Renal cortical epithelial cell (primary cell): ENCODE measurements at regions not wholly inside any gene's neighbourhood (a gene's known extent, or its start where the extent isn't known, plus 50 kb on each side); places are given as distances from the start of the nearest gene placed in this dataset.

ENCODE experiments used
- DNase-seq: peaks from one replicate; pipeline ENCODE4 v3.0.0-alpha.2; 2011; ENCODE audit warnings: low read depth

GRCh38 chr1:214928574-214928973 lies 154.0 kb upstream of the KCNK2 start:
- DNase-seq: no peak

DNA sequence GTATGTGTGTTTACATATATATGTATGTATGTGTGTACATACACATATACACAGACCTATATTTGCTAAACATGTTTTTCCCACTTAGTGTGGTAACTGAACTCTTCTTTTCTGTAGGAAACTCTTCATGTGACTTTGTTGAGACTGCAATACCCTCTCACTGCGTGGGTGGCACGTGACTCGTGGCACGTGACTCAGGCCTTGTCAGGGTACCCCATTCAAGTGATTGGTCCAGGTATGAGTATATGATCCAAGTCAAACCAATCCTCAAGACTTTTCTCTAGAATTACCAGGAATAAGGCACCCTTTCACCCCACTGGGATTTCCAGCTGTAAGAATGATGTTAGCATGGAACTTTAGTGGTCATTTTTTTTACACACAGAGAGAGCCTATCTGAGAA lies 149.2 kb upstream of the KCNK2 start:
- DNase-seq: no peak

DNA sequence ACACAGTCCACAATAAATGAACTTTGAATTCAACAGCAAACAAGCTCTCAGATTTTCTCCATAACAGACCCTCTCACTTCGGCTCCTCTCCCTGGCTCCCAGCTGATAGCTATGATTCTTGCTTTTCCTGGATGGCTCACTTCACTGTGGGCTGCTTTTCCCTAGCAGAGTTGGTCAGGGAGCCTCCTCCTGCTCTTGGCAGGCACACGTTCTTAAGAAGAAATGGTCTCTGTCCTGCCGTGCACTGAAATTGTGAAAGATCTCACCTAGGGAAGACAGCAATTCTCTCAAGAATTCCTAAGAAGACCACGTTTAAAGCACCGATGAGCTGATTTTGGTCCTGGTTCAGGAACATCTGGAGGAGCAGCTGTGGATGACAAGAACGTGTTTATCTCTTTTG lies 148.5 kb upstream of the KCNK2 start:
- no peak for DNase-seq

DNA sequence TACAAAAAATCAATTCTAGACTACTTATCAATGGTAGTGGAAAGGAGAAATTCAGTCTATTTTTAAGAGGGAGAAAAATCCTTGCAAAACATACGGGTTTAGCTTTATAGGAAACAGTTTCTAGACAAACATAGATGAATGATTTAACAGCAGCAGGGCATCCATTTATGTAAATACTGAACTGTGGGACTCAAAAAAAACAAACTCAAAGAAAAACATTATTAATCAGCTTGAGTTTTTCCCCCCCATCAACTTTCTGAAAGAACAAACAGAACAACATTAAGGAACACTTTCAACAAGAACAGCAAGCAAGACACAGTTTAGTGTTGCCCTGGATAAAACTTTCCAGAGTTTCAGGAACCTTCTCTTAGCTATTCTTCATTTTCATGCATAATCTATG lies 147.3 kb upstream of the KCNK2 start:
- no peak for DNase-seq

DNA sequence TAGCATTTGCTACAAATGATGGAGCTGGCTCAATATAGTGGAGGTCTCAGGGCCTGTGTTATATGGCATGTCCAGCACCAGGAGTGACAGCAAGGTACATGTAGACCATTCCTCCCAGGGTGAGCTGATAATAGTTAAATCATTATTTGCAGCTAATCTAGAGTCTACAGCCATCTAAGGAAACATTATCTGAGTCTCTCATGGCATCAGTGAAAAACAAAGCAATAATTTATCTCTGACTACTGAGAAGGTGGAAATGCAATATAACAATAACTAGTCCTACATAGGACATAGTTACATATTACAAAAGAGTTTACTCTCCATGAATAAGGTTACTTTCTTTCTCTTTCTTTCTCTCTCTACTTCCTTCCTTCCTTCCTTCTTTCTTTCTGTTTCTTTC lies 143.4 kb upstream of the KCNK2 start:
- no peak for DNase-seq

DNA sequence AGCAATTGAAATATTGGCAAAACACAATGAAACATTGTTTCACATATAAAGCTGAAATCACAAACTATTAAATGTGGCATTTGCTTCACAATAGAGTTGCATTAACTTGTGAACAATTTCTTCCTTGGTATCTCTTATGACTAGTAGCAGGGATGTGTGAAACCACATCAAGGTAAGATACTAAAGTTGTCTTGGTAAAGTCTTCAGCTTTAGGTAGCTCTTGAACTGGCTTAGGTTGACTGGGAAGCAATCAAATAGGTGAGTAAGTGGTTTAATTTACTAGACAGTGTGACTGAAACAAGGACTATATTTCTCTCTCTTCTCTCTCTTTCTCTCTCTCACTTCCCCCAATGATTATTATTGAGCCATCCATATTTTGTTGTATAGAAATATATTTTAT lies 141.5 kb upstream of the KCNK2 start:
- no peak for DNase-seq

- no peak for DNase-seq
These were observed 139.5 kb upstream of the KCNK2 start for GRCh38 chr1:214943054-214943453.

GRCh38 chr1:214946615-214947014 lies 135.9 kb upstream of the KCNK2 start:
- no peak for DNase-seq

GRCh38 chr1:214952648-214953047 lies 129.9 kb upstream of the KCNK2 start:
- DNase-seq: peak; percentile 1

- no peak for DNase-seq
These were observed 128.5 kb upstream of the KCNK2 start for GRCh38 chr1:214953901-214954616.

GRCh38 chr1:214954617-214954949 lies 128.0 kb upstream of the KCNK2 start:
- no peak for DNase-seq

DNA sequence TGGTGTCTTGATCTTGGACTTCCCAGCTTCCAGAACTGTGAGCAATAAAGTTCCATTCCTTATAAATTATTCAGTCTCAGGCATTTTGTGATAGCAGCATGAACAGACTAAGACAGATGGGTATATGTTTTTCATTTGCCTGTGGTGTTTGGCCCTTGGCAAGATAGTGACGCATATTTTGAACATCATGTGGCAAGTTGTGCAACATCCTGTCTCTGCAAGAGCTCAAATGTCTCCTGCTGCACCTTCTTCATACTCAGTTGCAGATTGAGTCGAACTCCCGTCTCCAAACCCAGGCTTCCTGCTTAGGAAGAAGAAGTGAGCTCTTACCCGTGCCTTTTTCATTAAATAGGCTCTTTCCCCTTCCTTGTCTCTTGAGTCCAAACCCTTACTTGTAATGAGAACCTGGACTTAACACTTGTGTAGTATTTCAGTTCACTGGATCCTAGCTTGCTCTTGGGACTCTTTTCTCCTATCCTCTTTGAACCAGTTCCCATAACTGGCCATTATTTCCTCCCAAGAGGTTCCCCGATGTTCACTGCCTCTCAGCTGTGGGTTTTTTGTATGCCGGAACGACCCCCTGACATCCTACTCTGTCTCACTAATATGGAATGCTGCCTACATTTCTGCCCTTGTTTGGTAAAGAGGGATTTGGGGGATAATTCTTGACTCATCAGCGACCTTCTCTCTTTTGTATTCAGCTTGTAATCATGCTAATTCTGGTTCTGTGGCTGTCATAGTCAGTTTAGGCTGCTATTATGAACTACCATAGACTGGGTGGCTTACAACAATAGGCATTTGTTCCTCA lies 125.0 kb upstream of the KCNK2 start:
- DNase-seq: peak; percentile 58

DNA sequence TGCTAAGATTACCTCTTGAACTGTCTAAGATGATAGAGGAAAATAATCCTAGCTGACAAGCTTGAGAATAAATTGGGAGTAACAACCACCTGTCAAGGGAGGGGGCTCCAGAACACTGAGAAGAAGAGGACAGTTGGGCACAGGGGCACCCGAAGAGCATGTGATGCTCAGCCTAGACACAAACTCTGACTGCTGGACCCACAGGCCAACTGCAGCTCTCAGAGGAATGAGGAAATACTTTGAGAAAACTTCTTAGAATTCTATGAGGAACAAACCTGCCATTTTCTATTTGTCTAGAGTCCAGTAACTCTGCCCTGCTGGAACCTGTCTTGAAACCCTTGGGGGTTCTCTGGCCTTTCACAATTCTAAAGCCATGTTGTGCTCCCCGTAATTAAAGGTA lies 124.1 kb upstream of the KCNK2 start:
- no peak for DNase-seq

DNA sequence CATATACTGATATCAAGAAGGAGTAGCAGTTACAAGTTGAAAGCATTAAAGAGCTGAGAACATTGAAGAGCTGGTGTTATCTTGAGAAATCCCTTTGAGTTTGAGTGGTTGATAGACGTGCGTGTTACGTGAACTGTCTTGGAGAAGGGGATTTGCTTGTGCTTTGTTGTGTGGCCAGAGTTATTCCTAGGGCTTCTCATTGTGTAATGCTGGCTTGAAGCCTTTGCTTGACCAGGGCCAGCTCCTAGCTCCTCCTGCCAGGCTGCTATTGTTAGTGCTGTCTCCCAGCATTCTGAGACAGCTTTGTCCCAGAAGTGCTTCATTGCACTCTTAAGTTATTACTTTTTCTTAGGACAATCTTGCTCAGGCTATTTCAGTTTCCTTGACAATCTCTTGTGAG lies 116.2 kb upstream of the KCNK2 start:
- no peak for DNase-seq

DNA sequence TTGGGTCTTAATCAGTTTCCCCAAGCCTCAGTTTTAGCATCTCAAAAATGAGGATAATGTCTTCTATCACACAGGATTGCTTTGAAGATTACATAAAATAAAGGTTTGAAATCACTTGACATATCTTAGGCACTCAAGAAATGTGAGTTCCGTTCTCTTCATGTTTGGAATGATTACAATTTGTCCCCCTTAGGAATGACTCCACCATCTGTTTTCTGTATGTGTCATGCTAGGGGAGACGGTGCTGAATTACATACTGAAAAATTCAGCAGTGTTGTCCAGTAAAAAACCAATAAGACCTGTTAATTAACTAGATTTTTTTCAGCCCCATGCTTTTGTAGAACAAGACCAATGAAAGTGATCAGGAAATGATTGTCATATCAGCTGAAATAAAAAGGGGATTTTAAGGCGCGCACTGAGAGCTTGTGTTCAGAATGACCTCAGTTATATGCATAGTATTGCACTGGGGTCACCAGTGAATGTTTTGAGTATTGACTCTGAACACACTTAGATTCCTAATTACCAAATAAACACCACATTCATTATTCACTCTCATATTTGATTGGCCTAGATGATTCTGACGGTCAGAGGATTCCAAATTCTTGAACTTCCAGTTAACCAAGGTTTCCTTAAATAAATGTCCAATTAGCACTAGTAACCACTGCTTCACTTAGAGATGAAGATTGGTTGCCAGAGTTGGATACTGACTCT lies 114.5 kb upstream of the KCNK2 start:
- no peak for DNase-seq

DNA sequence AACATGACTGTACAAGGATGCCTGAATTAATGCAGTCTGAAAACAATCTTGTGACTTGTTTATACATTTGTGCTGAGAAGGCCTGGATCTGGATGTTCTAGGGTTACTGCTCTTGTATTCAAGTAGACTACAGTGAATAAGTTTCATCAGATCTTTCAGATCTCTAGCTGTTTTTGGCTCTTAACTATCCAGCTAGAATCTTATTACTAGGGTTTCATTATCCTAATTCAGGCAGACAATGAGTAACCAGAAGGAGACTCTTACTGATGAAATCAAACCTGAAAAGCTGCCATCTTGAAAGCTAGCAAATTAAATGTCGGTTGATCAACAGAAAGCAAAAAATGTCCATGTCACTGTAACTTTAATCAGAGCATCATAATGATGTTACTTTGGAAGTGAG lies 112.5 kb upstream of the KCNK2 start:
- DNase-seq: peak; percentile 19

- no peak for DNase-seq
These were observed 111.5 kb upstream of the KCNK2 start for GRCh38 chr1:214971071-214971470.

DNA sequence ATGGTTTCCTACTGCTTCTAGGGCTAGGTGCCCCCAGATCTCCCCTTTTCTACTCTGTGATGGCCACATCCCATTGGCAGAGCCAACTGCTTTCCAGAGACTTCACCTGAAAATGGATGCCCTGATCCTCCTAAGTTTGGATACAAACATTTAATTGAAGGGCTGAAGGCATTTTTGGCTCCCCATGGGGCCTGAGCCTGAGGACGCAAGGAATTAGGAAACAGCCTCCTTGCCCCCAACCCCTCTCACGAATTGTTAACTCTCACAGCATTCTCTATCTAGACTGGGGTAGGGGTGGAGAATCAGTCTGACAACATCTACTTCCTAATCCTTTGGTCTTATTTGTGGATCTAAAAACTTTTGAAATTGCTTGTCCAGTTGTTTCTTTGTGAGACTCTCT lies 108.5 kb upstream of the KCNK2 start:
- DNase-seq: no peak

GRCh38 chr1:214976665-214977064 lies 105.9 kb upstream of the KCNK2 start:
- DNase-seq: no peak

DNA sequence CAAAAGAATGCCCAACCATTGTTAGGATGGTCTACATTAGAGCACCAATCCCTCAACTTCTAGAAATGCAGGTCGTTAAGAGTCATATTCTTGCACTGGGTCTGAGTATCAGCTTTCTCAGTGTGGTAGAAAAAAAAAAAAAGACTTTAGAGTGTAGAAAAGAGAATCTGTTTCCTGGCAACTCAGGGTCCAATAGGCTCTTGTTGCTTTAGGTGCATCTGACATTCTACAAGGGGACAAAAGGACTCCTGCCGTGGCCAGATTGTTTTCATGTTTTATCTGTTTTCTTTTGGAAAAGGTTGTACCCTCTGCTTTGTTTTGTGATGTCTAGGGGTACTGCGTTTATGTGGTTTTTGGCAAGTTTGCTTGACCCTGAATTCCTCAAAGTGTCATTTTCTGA lies 105.4 kb upstream of the KCNK2 start:
- DNase-seq: no peak

DNA sequence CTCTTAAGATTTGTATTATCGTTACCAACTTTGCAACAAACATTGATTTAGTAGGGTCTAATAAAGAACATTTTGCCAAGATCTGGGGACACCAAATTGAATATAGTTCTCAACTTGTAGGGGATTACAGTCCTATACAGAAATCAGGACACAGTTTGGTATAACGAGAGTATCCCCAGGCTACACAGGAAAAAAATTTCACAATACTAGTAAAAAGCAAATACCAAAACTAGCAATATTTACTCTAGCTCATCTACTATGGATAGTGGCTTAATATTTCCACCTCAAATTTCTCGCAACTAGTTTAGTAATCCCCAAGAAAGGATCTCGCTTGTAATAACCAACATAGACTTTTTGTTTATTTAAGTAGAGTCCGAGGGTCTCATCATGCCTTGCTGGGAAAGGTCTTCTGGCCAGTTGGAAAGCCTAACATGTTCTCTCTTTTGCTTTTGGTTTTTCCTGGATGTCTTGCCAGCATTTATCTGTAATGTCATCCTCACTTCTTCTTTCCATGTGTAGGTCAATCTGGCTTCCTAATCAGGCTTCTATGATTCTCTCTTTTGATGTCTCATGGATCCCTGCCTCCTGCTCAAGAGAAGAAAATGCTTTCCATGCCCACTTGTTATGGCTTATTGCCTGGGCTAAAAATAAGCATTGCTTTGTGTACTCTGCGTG lies 104.7 kb upstream of the KCNK2 start:
- DNase-seq: no peak

DNA sequence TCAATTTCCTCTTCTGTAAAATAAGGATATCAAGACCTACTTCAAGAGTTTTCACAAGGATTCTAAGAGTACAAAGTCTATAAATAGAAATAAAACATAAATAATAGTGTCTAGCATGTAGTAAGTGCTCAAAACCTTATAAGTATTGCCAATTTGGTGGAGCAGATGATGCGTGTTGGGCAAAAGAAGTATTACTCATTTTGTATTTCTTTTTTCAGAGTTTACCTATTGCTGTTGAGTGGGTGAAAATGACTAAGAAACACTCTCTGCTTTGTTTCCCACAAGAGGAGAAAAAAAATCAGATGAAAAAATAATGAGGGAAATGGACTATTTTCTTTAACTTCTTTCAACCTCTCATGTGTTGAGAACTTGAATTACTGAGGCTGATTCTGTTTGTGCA lies 103.3 kb upstream of the KCNK2 start:
- no peak for DNase-seq

GRCh38 chr1:214980921-214981320 lies 101.6 kb upstream of the KCNK2 start:
- DNase-seq: no peak
